GM23338 (cell line): ENCODE measurements at regions not wholly inside any gene's neighbourhood (a gene's known extent, or its start where the extent isn't known, plus 50 kb on each side); places are given as distances from the start of the nearest gene placed in this dataset.

Experiments
- ATAC-seq: fragments of 200-7000 bp; cut with Tn5 transposase; 3 replicates; pipeline ENCODE4 v1.9.1; 2020
- DNase-seq: peaks from one replicate; pipeline ENCODE4 v3.0.0-alpha.2; 2015; ENCODE audit warnings: low spot score
- H2AFZ ChIP-seq: fragments of 200-600 bp; sonication (generic); 2 replicates; pipeline ENCODE4 v1.8.0; 2016; ENCODE audit warnings: antibody characterized with exemption, mild to moderate bottlenecking, moderate library complexity
- H3F3A ChIP-seq: fragments of 200-600 bp; sonication (generic); replicated peaks from 2 replicates; pipeline ENCODE4 v1.8.0; 2017; ENCODE audit warnings: antibody characterized with exemption, mixed run types, low read depth
- H3K27ac ChIP-seq: fragments of 200-600 bp; sonication (generic); 2 replicates; pipeline ENCODE4 v1.6.1; 2016; ENCODE audit warnings: low read depth
- H3K27me3 ChIP-seq: fragments of 200-600 bp; sonication (generic); 2 replicates; pipeline ENCODE4 v1.8.0; 2016; ENCODE audit warnings: mild to moderate bottlenecking, mixed run types, moderate library complexity; ENCODE audit not compliant: insufficient read depth
- H3K36me3 ChIP-seq: fragments of 200-600 bp; sonication (generic); 2 replicates; pipeline ENCODE4 v1.8.0; 2016; ENCODE audit warnings: mild to moderate bottlenecking; ENCODE audit not compliant: insufficient read depth
- H3K4me1 ChIP-seq: fragments of 200-600 bp; sonication (generic); 2 replicates; pipeline ENCODE4 v1.8.0; 2016; ENCODE audit warnings: mild to moderate bottlenecking, moderate library complexity; ENCODE audit not compliant: insufficient read depth
- H3K4me2 ChIP-seq: fragments of 200-600 bp; sonication (generic); 2 replicates; pipeline ENCODE4 v1.7.1; 2017; ENCODE audit warnings: mixed run types
- H3K4me3 ChIP-seq: fragments of 200-600 bp; sonication (generic); 2 replicates; pipeline ENCODE4 v1.6.1; 2016; ENCODE audit warnings: mixed run types
- H3K79me2 ChIP-seq: fragments of 200-600 bp; sonication (generic); replicated peaks from 2 replicates; pipeline ENCODE4 v1.8.0; 2017; ENCODE audit warnings: mild to moderate bottlenecking; ENCODE audit not compliant: insufficient read depth
- H3K9me2 ChIP-seq: fragments of 200-600 bp; sonication (generic); 2 replicates; pipeline ENCODE4 v1.8.0; 2017; ENCODE audit not compliant: insufficient read depth
- H4K20me1 ChIP-seq: fragments of 200-600 bp; sonication (generic); replicated peaks from 2 replicates; pipeline ENCODE4 v1.8.0; 2017; ENCODE audit warnings: mild to moderate bottlenecking; ENCODE audit not compliant: insufficient read depth
- H3K27ac Mint-ChIP-seq: 2 replicates; pipeline ENCODE4 v1.8.0; 2020; ENCODE audit warnings: inconsistent platforms, mild to moderate bottlenecking, moderate library complexity, mixed read lengths
- H3K27me3 Mint-ChIP-seq: 3 replicates; pipeline ENCODE4 v1.8.0; 2022; ENCODE audit warnings: low read depth, mild to moderate bottlenecking, moderate library complexity, mixed read lengths, inconsistent platforms; ENCODE audit not compliant: insufficient read depth, poor library complexity
- H3K36me3 Mint-ChIP-seq: 3 replicates; pipeline ENCODE4 v1.8.0; 2021; ENCODE audit warnings: low read depth, mild to moderate bottlenecking, inconsistent platforms, moderate library complexity, mixed read lengths
- H3K4me1 Mint-ChIP-seq: 3 replicates; pipeline ENCODE4 v1.8.0; 2020; ENCODE audit warnings: mild to moderate bottlenecking, inconsistent platforms, mixed read lengths
- H3K4me3 Mint-ChIP-seq: 3 replicates; pipeline ENCODE4 v1.8.0; 2021; ENCODE audit warnings: moderate library complexity, mild to moderate bottlenecking, inconsistent platforms, mixed read lengths
- H3K9me3 Mint-ChIP-seq: 3 replicates; pipeline ENCODE4 v1.8.0; 2020; ENCODE audit warnings: moderate library complexity, mild to moderate bottlenecking, inconsistent platforms, mixed read lengths
- CTCF ChIP-seq, 2 experiments: fragments of 200-600 bp in 1 of 2; sonication (generic) in 1 of 2; conservative IDR thresholded peaks; 2 replicates each; pipeline versions ENCODE4 v1.5.1 to v1.6.1; 2016 to 2017; ENCODE audit warnings: antibody characterized with exemption in 2 of 2, low read depth in 2 of 2, mild to moderate bottlenecking in 2 of 2, moderate library complexity in 1 of 2
- ETS1 ChIP-seq: IDR thresholded peaks from 2 replicates; pipeline ENCODE4 v1.6.1; 2016; ENCODE audit warnings: antibody characterized with exemption
- EZH2 ChIP-seq: fragments of 200-600 bp; sonication (generic); IDR thresholded peaks from one replicate; pipeline ENCODE4 v1.8.0; 2017; ENCODE audit warnings: antibody characterized with exemption, mild to moderate bottlenecking, low read depth; ENCODE audit not compliant: unreplicated experiment
- EZH2phosphoT487 ChIP-seq: fragments of 200-600 bp; sonication (generic); IDR thresholded peaks from one replicate; pipeline ENCODE4 v1.8.1; 2018; ENCODE audit warnings: antibody characterized with exemption; ENCODE audit not compliant: unreplicated experiment
- JUNB ChIP-seq: IDR thresholded peaks from one replicate; pipeline ENCODE4 v1.6.1; 2016; ENCODE audit warnings: antibody characterized with exemption; ENCODE audit not compliant: unreplicated experiment
- NANOG ChIP-seq: IDR thresholded peaks from 2 replicates; pipeline ENCODE4 v1.6.1; 2016; ENCODE audit warnings: antibody characterized with exemption, borderline replicate concordance
- POLR2AphosphoS5 ChIP-seq: IDR thresholded peaks from 2 replicates; pipeline ENCODE4 v1.6.1; 2016; ENCODE audit warnings: antibody characterized with exemption, low read depth
- STAT1 ChIP-seq: IDR thresholded peaks from one replicate; pipeline ENCODE4 v1.6.1; 2016; ENCODE audit warnings: antibody characterized with exemption; ENCODE audit not compliant: unreplicated experiment
- ZNF114 ChIP-seq: fragments of 250-450 bp; sonication (Bioruptor Pico); IDR thresholded peaks from 2 replicates; pipeline ENCODE4 v1.5.0; 2020; ENCODE audit warnings: mild to moderate bottlenecking, moderate library complexity
- ZNF331 ChIP-seq: fragments of 250-450 bp; sonication (Bioruptor Pico); IDR thresholded peaks from 2 replicates; pipeline ENCODE4 v1.5.0; 2020; ENCODE audit warnings: low read depth, mild to moderate bottlenecking, moderate library complexity
- ZNF462 ChIP-seq: fragments of 250-450 bp; sonication (Bioruptor Pico); IDR thresholded peaks from 2 replicates; pipeline ENCODE4 v1.5.0; 2020; ENCODE audit warnings: mild to moderate bottlenecking, moderate library complexity

GRCh38 chrX:66717926-66718325, 79.0 kb upstream of the EDA2R start:
- H3K27me3 ChIP-seq = no peaks in the 10 kb centered on the region
- ATAC-seq = no peak

More at GRCh38 chrX:66717926-66718325, 79.0 kb upstream of the EDA2R start:
- Histone ChIP-seq H3K27ac (no peak overlapping the region), H3K79me2 (no peaks in the 10 kb centered on the region), H3K36me3 (no peaks in the 10 kb centered on the region), H3K4me2 (no peak overlapping the region), H3K4me1 (no peaks in the 10 kb centered on the region), H3K9me2 (no peaks in the 10 kb centered on the region), H3F3A (no peaks in the 10 kb centered on the region), H2AFZ (no peak overlapping the region), H4K20me1 (no peaks in the 10 kb centered on the region), H3K4me3 (no peak overlapping the region)
- H3K9me3 Mint-ChIP-seq = peaks cover 39% of the 10 kb centered on the region
- H3K4me1 Mint-ChIP-seq = no peaks in the 10 kb centered on the region
- H3K27ac Mint-ChIP-seq = no peak overlapping the region
- H3K4me3 Mint-ChIP-seq = no peak overlapping the region
- TF ChIP-seq CTCF (conservative IDR thresholded peaks at IDR 0.05; ENCODE audit: low read depth in 2 of 2) (no peak), STAT1 (no peak), POLR2AphosphoS5 (no peak), ZNF462 (CRISPR knock-in tag) (no peak), JUNB (no peak), EZH2 (no peak), ZNF114 (CRISPR knock-in tag) (no peak), NANOG (no peak), EZH2phosphoT487 (no peak), ZNF331 (CRISPR knock-in tag) (no peak), ETS1 (no peak)
- DNase-seq = no peak
- no peaks in the 10 kb centered on the region; the same call in 2 of the 3 replicates for H3K36me3 Mint-ChIP-seq
- H3K27me3 Mint-ChIP-seq = no peaks in the 10 kb centered on the region
